ENCODE measurements at regions not wholly inside any gene's neighbourhood (a gene's known extent, or its start where the extent isn't known, plus 50 kb on each side); places are given as distances from the start of the nearest gene placed in this dataset.

DNA sequence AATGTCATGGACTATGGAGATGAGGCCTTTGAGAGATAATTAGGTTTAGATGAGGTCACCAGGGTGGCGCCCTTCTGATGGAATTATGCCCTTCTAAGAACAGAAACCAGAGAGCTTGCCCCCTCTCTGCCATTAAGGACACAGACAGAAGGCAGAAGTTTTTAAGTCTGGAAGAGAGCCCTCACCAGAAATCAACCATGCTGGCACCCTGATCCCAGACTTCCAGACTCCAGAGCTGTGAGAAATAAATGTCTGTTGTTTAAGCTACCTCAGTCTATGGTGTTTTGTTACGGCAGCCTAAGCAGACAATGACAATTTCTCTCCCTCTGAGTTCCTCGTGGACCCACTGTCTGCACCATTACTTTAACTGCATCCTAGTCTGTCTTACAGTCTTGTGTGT, 382.0 kb downstream of the GXYLT1 start:
- TF ChIP-seq POLR2A (IDR thresholded peaks at IDR 0.05) (no peak), CTCF (IDR thresholded peaks at IDR 0.05 in 4 of 5, conservative IDR thresholded peaks at IDR 0.05 in 1 of 5) (no peak)

All from gastrocnemius medialis (tissue), 4 donors.